ENCODE measurements at regions not wholly inside any gene's neighbourhood (a gene's known extent, or its start where the extent isn't known, plus 50 kb on each side); places are given as distances from the start of the nearest gene placed in this dataset.

GRCh38 chr7:46006212-46006611 lies 85.1 kb upstream of the IGFBP3 start:
- TF ChIP-seq POLR2A (IDR thresholded peaks at IDR 0.05; ENCODE audit: control extremely low read depth in 1 of 2, low read depth in 2 of 2, low read length in 2 of 2) = no peak
- TF ChIP-seq CTCF (IDR thresholded peaks at IDR 0.05; ENCODE audit: control extremely low read depth in 1 of 3, insufficient read depth in 1 of 3, low read depth in 1 of 3, low read length in 3 of 3) = no peak
- TF ChIP-seq PHF8 (conservative IDR thresholded peaks at IDR 0.05; ENCODE audit: low read depth, low read length) = no peak
- TF ChIP-seq JUN (IDR thresholded peaks at IDR 0.05; ENCODE audit: low read depth, low read length) = no peak
- no peak for TF ChIP-seq KDM1A (IDR thresholded peaks at IDR 0.05; ENCODE audit: borderline replicate concordance, low read length)
- TF ChIP-seq ZNF274 (IDR thresholded peaks at IDR 0.05; ENCODE audit: borderline replicate concordance, extremely low read depth, low read length) = no peak
- TF ChIP-seq RAD21 (IDR thresholded peaks at IDR 0.05 in 1 of 2, conservative IDR thresholded peaks at IDR 0.05 in 1 of 2; ENCODE audit: low read depth in 2 of 2, low read length in 2 of 2) = no peak
- no peak for TF ChIP-seq GABPA (IDR thresholded peaks at IDR 0.05; ENCODE audit: borderline replicate concordance, insufficient read depth, low read length)
- TF ChIP-seq TEAD4 (IDR thresholded peaks at IDR 0.05; ENCODE audit: low read depth, low read length) = no peak

Data from H1 (cell line).